AG10803 (cell line): ENCODE measurements at regions not wholly inside any gene's neighbourhood (a gene's known extent, or its start where the extent isn't known, plus 50 kb on each side); places are given as distances from the start of the nearest gene placed in this dataset.

ENCODE experiments used
- DNase-seq: peaks from one replicate; pipeline ENCODE4 v3.0.0; 2010; ENCODE audit warnings: low read depth
- H3K4me3 ChIP-seq: 2 replicates; pipeline ENCODE4 v1.5.1; 2011; ENCODE audit warnings: mild to moderate bottlenecking, low read length, control low read depth
- CTCF ChIP-seq: conservative IDR thresholded peaks from 2 replicates; pipeline ENCODE4 v1.5.1; 2011; ENCODE audit warnings: mild to moderate bottlenecking, low read length, control low read depth, inconsistent platforms

DNA sequence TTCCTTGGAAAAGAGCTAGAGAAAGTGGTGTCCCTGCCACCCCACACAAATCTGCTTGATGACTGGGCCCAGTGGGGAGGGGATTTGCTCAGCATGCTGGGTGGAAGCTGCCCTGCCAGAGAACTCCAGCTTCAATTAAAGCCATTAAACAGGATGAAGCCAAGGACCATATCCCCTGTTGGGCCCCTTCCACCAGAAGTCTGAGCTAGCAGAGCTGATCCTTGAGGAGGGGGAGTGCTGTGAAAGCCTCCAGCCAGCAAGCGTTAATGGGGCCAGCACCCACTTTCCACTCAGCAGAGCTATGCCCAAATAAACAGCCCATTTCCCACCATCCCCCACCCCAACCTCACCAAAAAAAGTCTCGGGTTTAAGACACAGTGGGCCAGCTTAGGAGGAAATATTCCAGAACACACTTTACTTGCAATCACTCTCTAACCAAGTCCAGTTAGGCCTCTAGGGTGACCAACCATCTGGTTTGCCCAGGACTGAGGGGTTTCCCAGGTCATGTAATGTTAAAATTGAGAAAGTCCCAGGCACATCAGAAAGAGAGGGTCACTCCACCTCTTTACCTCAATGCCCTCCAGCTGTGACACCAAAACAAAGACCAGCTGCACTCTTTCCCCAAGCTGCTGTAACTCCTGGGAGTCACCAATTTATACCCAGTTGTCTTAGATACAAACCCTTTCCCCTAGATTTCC lies 132.3 kb downstream of the FOXI3 start:
- H3K4me3 ChIP-seq = no peak overlapping the region
- no peak for DNase-seq
- no peak for TF ChIP-seq CTCF

GRCh38 chr2:88318956-88319330 lies 133.6 kb downstream of the FOXI3 start:
- no peak overlapping the region for H3K4me3 ChIP-seq
- no peak for TF ChIP-seq CTCF
- no peak for DNase-seq

- no peak overlapping the region for H3K4me3 ChIP-seq
- TF ChIP-seq CTCF = no peak
- DNase-seq = no peak
Measured at GRCh38 chr2:88318071-88318955, 134.2 kb downstream of the FOXI3 start.

DNA sequence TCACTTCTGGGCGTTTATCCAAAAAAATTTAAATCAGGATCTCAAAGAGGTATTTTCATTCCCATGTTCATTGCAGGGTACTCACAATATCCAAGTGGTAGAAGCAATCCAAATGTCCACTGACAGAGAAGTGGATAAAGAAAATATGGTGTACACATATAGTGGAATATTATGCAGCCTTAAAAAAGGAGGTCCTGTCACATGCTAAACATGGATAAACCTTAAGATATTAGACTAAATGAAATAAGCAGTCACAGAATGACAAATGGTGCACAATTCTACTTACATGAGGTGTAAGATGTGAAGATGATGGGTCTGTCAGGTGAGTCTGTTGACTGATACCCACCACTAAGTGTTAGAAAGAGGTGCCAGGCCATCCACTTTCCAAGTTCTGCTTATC lies 140.6 kb downstream of the THNSL2 start:
- TF ChIP-seq CTCF = no peak
- no peak overlapping the region for H3K4me3 ChIP-seq
- no peak for DNase-seq

DNA sequence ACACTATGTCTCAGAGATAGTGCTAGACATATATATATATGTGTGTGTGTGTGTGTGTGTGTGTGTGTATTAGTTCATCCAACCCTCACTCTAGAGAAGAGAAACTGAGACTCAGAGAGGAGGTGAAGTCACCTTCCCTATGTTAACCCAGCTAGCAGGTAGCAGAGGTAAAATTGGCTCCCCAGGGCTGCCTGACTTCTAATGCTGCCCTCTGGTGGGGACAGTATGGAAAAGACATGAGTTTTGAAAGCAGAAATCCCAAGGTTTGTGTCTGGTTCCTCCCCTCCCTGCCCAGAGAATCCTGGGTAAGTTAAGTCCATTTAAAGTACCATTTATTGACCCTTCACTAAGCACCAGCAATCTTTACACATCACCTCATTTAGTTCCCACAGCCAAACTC lies 137.7 kb downstream of the THNSL2 start:
- peak; percentile 2 for DNase-seq
- H3K4me3 ChIP-seq = no peak overlapping the region
- TF ChIP-seq CTCF = peak; percentile 46

DNA sequence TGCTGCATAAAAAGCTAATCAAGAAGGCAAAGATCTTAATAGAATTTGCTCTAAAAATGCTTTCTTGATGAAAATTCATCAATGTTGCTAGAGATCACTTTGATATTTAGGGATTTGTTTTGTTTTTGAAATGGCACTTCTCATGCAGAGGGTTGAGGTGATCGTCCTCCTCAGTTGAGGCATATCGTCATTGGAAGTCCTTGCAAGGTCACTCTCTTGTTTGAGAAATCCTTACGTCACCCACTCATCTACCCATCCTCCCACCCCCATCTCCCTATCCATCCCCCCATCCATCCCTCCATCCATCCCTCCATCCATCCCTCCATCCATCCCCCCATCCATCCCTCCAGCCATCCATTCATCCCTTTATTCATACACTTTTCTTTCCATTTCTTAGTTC lies 133.7 kb downstream of the THNSL2 start:
- DNase-seq = no peak
- H3K4me3 ChIP-seq = no peak overlapping the region
- no peak for TF ChIP-seq CTCF

DNA sequence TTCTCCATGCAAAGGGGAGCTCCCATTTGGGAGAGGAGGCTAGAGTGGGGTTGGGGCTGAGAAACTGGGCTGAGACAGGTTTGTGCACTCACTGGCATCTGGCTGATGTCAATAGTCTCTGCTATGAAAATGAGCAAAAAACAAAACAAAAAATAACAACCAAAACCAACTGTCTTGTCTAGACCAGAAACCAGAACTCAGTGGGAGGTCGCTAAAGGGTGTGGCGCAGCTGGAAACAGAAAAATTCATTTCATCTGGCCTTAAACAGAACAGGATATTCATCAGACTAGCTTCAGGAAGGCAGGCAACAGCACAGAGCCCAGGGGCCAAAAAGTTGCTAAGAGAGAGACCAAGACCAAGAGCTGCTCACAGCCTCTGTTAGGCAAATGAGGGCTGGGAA lies 126.1 kb downstream of the THNSL2 start:
- DNase-seq = no peak
- TF ChIP-seq CTCF = no peak
- no peak overlapping the region for H3K4me3 ChIP-seq
